Chondrocyte (in vitro differentiated cells): ENCODE measurements at regions not wholly inside any gene's neighbourhood (a gene's known extent, or its start where the extent isn't known, plus 50 kb on each side); places are given as distances from the start of the nearest gene placed in this dataset.

Experiments used
- DNase-seq: peaks from one replicate; pipeline ENCODE4 v3.0.0; 2021; ENCODE audit warnings: mixed read lengths, low spot score
- H3K27ac Mint-ChIP-seq: one replicate; pipeline ENCODE4 v1.8.0; 2021; ENCODE audit warnings: mild to moderate bottlenecking, moderate library complexity, mixed read lengths; ENCODE audit not compliant: unreplicated experiment
- H3K27me3 Mint-ChIP-seq: 2 replicates; pipeline ENCODE4 v1.8.0; 2021; ENCODE audit warnings: low read depth, mixed read lengths
- H3K36me3 Mint-ChIP-seq: 2 replicates; pipeline ENCODE4 v1.8.0; 2021; ENCODE audit warnings: low read depth, mixed read lengths
- H3K4me1 Mint-ChIP-seq: 2 replicates; pipeline ENCODE4 v1.8.0; 2021; ENCODE audit warnings: low read depth, mild to moderate bottlenecking, mixed read lengths
- H3K4me3 Mint-ChIP-seq: one replicate; pipeline ENCODE4 v1.8.0; 2021; ENCODE audit warnings: mild to moderate bottlenecking, moderate library complexity, mixed read lengths; ENCODE audit not compliant: unreplicated experiment
- H3K9me3 Mint-ChIP-seq: 2 replicates; pipeline ENCODE4 v1.8.0; 2021; ENCODE audit warnings: low read depth, mixed read lengths
- CTCF ChIP-seq: fragments of 200-600 bp; sonication (generic); IDR thresholded peaks from 2 replicates; pipeline ENCODE4 v1.5.0; 2021; ENCODE audit warnings: antibody characterized with exemption, mild to moderate bottlenecking, moderate library complexity

- Mint-ChIP-seq H3K4me1 (peaks cover 19% of the 10 kb centered on the region), H3K9me3 (no peaks in the 10 kb centered on the region), H3K36me3 (no peaks in the 10 kb centered on the region), H3K27ac (no peak overlapping the region), H3K4me3 (no peak overlapping the region), H3K27me3 (peaks cover 14% of the 10 kb centered on the region)
- DNase-seq: no peak
- TF ChIP-seq CTCF: no peak
These were observed 963.1 kb upstream of the GOT2 start for GRCh38 chr16:59697236-59697635.

- Mint-ChIP-seq H3K9me3 (no peaks in the 10 kb centered on the region), H3K27me3 (peaks cover 14% of the 10 kb centered on the region), H3K27ac (no peak overlapping the region), H3K4me1 (peaks cover 19% of the 10 kb centered on the region), H3K4me3 (no peak overlapping the region), H3K36me3 (no peaks in the 10 kb centered on the region)
- no peak for TF ChIP-seq CTCF
- no peak for DNase-seq
These were observed 962.4 kb upstream of the GOT2 start for GRCh38 chr16:59696495-59696894.

- no peaks in the 10 kb centered on the region for H3K9me3 Mint-ChIP-seq
- H3K36me3 Mint-ChIP-seq: no peaks in the 10 kb centered on the region
These were observed 956.1 kb upstream of the GOT2 start for GRCh38 chr16:59690216-59690615.

GRCh38 chr16:59688006-59688405, 953.9 kb upstream of the GOT2 start:
- Mint-ChIP-seq H3K27me3 (peaks cover 10% of the 10 kb centered on the region), H3K9me3 (no peaks in the 10 kb centered on the region), H3K4me3 (no peak overlapping the region), H3K4me1 (peaks cover 11% of the 10 kb centered on the region), H3K36me3 (no peaks in the 10 kb centered on the region), H3K27ac (no peak overlapping the region)
- DNase-seq: no peak
- no peak for TF ChIP-seq CTCF

More at GRCh38 chr16:59690216-59690615, 956.1 kb upstream of the GOT2 start:
- Mint-ChIP-seq H3K4me1 (peaks cover 2% of the 10 kb centered on the region), H3K27ac (no peak overlapping the region), H3K27me3 (peaks cover 13% of the 10 kb centered on the region), H3K4me3 (no peak overlapping the region)
- DNase-seq: no peak
- TF ChIP-seq CTCF: no peak

- H3K27me3 Mint-ChIP-seq: peaks cover 5% of the 10 kb centered on the region
These were observed 952.3 kb upstream of the GOT2 start for GRCh38 chr16:59686405-59686804.

More at GRCh38 chr16:59686405-59686804, 952.3 kb upstream of the GOT2 start:
- Mint-ChIP-seq H3K27ac (no peak overlapping the region), H3K4me3 (no peak overlapping the region), H3K36me3 (no peaks in the 10 kb centered on the region), H3K4me1 (peaks cover 11% of the 10 kb centered on the region), H3K9me3 (no peaks in the 10 kb centered on the region)
- no peak for DNase-seq
- TF ChIP-seq CTCF: no peak
